ENCODE measurements at regions not wholly inside any gene's neighbourhood (a gene's known extent, or its start where the extent isn't known, plus 50 kb on each side); places are given as distances from the start of the nearest gene placed in this dataset.

DNA sequence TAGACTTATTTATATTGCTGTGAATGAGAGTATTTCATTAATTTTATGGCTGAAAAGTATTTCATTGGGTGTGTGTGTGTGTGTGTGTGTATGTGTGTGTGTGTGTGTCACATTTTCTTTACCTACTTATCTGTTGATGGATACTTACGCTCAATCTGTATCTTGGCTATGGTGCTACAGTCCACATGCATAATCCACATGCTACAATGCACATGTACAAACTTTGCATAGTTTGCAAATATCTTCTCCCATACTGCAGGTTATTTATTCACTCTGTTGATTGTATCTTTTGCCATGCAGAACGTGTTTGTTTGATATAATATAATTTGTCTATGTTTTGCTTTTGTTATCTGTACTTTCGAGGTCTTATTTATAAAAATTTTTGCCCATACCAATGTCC lies 167.8 kb downstream of the RAB28 start:
- DNase-seq (ENCODE audit: low read depth), result no peak

- DNase-seq (ENCODE audit: low read depth), result no peak
These were observed 170.3 kb downstream of the RAB28 start for GRCh38 chr4:13313856-13314255.

DNA sequence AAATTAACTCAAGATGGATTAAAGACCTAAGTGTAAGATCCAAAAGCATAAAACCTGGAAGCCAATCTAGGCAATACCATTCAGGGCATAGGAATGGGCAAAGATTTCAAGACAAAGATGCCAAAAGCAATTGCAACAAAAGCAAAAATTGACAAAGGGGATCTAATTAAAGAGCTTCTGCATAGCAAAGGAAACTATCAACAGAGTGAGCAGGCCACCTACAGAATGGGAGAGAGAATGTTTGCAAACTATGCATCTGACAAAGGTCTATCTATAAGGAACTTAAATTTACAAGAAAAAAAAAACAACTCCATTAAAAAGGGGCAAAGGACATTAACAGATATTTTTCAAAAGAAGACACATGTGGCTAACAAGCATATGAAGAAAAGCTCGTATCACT lies 171.9 kb downstream of the RAB28 start:
- no peak for DNase-seq (ENCODE audit: low read depth)

- DNase-seq (ENCODE audit: low read depth), result no peak
These were observed 174.4 kb downstream of the RAB28 start for GRCh38 chr4:13309751-13310150.

DNA sequence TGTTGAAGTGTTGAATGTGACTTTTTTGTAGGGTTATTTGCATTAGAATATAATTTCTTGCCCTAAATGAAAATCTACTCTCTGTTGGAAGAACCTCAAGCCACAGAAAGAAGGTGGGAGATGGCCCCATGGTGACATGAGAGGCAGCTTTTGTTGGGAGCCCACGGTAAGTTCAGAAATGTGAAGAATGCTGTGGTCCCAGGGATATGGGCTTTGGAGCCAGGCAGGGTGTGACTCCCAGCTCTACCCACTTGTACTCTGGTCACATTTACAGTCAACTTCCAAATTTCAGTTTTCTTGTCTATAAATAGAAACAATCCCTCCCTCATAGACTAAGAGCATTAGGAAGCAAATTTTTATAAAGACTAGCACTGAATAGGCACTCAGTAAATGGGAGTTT lies 177.8 kb downstream of the RAB28 start:
- DNase-seq (ENCODE audit: low read depth), result no peak

GRCh38 chr4:13302876-13303275 lies 181.3 kb downstream of the RAB28 start:
- no peak for DNase-seq (ENCODE audit: low read depth)

DNA sequence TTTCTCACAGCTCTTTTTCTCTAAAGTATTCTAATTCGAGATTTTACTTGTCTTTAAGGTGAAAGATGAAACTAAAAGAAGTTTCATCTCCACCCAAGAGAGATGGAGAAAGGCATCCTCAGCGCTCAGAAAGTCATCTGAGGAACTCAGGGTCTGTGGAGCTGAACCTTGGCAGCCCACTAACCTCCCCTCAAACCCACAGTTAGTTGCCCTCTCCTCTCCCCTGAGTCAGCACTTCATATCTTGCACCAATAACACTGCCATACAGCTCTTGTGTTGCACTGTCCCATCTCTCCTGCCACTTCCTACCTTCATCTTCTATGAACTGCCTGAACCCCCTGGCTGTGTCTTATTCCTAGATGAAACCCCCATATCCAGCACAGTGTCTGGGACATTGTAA lies 184.8 kb downstream of the RAB28 start:
- no peak for DNase-seq (ENCODE audit: low read depth)

- no peak for DNase-seq (ENCODE audit: low read depth)
These were observed 185.5 kb downstream of the RAB28 start for GRCh38 chr4:13298655-13299054.

DNA sequence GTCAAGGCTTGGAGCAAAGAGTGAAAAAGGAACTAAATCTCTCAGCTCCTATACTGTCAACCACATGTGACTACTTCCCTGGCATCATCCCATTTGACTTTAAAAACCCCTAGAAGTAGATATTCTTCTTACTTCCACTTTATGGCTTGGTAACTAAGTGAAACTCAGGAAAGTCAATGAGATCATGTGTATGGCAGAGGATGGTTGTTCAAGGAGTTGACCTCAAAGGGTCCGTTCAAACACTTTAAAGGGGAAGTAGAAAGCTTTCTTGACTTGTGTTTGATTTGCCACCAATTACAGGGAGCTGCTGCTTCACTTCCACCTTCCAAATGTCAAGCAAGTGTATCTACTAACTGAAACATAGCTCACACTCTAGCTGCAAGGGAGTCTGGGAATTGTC lies 187.2 kb downstream of the RAB28 start:
- no peak for DNase-seq (ENCODE audit: low read depth)

- DNase-seq (ENCODE audit: low read depth), result no peak
These were observed 189.1 kb downstream of the RAB28 start for GRCh38 chr4:13294961-13295605.

DNA sequence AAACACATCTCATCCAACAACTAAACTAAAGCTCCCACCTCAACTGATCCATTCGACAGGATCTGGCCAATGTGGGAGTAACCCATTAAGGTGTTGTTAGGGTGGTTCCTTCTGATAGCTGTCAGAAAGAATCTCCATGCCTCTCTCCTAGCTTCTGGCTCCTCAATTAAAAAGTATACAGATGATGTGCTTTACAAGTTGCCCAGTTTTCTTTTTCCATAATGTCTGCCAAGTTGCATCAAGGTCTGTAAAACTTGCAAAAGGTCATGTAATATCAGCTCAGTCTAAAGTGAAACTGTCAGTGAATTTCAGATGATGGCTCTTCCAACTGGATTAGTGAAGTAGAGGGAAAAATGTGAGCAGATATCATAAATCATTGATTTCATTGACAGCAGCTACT lies 191.8 kb downstream of the RAB28 start:
- no peak for DNase-seq (ENCODE audit: low read depth)

DNA sequence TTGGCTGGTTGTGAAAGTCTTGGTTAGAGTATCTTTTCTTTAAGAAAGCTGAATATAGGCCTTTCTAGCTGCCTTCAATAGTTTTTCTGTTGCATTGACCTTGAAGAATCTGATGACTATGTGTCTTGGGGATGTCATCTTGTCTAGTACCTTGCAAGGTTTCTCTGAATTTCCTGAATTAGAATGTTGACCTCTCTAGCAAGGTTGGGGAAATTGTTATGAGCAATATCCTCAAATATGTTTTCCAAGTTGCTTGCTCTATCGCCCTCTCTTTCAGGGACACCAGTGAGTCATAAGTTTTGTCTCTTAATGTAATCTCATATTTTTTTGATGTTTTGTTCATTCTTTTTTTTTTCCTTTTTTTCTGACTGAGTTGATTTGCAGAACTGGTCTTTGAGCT lies 194.7 kb downstream of the RAB28 start:
- DNase-seq (ENCODE audit: low read depth), result no peak

- DNase-seq (ENCODE audit: low read depth), result no peak
These were observed 198.8 kb downstream of the RAB28 start for GRCh38 chr4:13285336-13285735.

GRCh38 chr4:13284932-13285331 lies 199.2 kb downstream of the RAB28 start:
- DNase-seq (ENCODE audit: low read depth), result no peak

DNA sequence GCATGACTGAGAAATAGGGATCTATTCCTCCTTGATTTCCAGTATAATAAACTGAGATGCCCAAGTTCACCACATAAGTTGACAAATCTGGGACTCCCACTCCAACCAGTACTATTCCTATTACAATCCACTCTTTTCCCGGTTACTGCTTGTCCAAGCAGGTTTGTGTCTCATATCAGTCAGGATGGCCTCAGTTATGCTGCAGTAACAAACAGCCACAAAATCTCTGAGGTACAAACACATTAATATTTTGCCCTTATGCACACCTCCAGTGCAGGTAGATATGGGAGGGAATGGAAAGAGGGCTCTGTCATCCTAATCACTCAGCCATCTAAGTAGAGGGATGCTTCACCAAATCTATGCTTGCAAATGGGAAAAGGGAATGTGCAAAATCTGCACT lies 207.8 kb downstream of the RAB28 start:
- DNase-seq (ENCODE audit: low read depth), result no peak

DNA sequence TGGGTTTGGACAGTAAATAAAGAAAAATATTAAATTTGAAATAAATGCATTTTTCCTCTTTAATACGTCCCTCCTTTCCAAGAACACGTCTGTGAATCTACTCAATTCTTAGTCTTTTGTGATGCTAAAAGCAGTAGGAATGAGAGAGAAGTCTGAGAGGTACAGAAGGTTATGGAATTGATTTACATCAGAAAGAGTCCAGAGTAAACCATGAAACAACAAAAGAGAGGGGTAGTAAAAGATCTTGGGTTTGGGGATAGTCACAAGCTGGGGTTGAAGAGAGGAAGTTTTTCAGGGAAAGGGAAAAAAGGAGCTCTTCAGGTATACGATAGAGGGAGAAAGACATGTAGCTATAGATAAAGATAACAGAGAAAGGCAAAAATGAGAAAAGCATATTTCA lies 215.4 kb downstream of the RAB28 start:
- no peak for DNase-seq (ENCODE audit: low read depth)

- no peak for DNase-seq (ENCODE audit: low read depth)
These were observed 216.0 kb downstream of the RAB28 start for GRCh38 chr4:13268165-13268564.

DNA sequence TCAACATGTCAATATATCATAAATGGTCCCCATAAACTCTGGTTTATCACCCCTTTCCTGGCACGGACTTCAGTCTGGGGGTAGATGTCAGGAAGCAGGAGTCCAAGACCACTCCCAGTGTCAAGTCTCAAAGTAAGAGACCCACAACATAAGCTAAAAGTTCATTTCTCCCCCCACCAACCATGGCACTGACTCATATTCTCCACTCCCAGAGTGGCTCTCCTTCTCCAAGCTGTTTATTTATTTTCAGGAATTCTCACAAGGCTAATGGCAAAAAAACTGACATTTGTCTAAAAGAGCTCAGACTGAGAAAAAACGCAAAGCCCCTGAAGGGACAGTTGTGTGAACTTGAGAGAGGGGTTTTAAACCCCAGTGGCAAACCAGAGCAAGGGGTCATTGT lies 217.0 kb downstream of the RAB28 start:
- no peak for DNase-seq (ENCODE audit: low read depth)

GRCh38 chr4:13266687-13267086 lies 217.5 kb downstream of the RAB28 start:
- no peak for DNase-seq (ENCODE audit: low read depth)

- DNase-seq (ENCODE audit: low read depth), result no peak
These were observed 220.1 kb downstream of the RAB28 start for GRCh38 chr4:13263967-13264525.

DNA sequence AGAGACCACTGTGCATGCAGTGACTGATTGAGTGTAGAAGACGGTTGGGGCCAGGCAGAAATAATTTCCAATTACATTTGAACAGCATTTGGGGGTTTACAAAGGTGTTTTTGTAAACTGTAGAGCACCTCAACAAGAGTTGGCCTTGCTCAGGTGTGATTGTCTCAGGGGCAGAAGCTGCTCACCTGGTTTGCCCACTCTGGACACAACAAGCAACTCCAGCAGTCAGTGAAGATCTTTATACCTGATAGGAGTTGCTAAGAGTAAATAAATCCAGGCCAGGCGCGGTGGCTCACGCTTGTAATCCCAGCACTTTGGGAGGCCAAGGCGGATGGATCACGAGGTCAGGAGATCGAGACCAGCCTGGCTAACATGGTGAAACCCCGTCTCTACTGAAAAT lies 221.3 kb downstream of the RAB28 start:
- no peak for DNase-seq (ENCODE audit: low read depth)

- DNase-seq (ENCODE audit: low read depth), result no peak
These were observed 222.5 kb downstream of the RAB28 start for GRCh38 chr4:13261486-13262257.

DNA sequence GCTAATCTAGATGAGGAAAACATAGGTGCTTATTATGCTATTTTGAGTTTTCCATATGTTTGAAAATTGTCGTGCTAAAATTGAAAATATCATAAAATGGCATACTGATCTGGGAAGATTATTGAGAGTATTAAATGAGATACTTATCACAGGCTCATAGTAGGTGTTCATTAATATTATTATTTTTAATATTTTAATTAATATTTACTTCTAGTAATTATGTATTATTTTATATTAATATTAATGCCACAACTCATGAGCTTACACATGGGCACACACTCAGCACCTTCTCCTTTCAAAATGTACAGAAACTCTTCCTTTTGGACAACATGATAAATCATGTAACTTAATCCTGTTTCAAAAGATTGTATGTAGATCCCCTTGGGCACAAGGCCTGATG lies 223.6 kb downstream of the RAB28 start:
- DNase-seq (ENCODE audit: low read depth), result no peak

GRCh38 chr4:13250263-13250662 lies 233.9 kb downstream of the RAB28 start:
- DNase-seq (ENCODE audit: low read depth), result no peak
